ENCODE measurements at regions not wholly inside any gene's neighbourhood (a gene's known extent, or its start where the extent isn't known, plus 50 kb on each side); places are given as distances from the start of the nearest gene placed in this dataset.

DNA sequence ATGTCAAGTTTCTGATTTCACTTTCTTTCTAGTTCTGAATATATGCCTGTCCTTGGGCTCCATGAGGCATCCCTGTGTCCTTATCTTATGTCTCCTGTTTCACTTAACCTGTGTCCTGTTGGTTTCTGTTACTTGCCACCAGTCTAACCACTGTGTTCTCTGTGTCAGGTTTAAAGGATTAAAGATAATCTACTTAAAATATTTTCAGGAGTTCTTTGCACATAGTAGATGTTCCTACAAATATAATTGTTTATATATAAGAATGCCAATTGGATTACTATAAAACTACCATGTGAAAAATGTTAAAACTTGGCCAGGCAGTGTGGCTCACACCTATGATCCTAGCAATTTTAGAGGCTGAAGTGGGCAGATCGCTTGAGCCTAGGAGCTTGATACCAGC lies 406.4 kb downstream of the CCER1 start:
- ChIA-PET POLR2A (no interaction called here), CTCF (no interaction called here), SMC1A (ENCODE audit: uncharacterized antibody, unreplicated experiment) (no interaction called here), RAD21 (ENCODE audit: unreplicated experiment) (interaction anchor here (0.6 kb wide), 1 partner anchor 264 kb away, joined by 3 read pairs; no protein-coding TSS in a partner anchor)
- Histone ChIP-seq H3K36me3 (ENCODE audit: control insufficient read depth in 2 of 2, insufficient read depth in 2 of 2, low read length in 1 of 2) (no peaks in the 10 kb centered on the region), H2AFZ (ENCODE audit: control insufficient read depth, low read depth, low read length) (no peak overlapping the region), H3K79me2 (ENCODE audit: control insufficient read depth, insufficient read depth, low read length) (no peaks in the 10 kb centered on the region), H3K27me3 (replicated peaks in 1 of 2; ENCODE audit: control insufficient read depth in 2 of 2, insufficient read depth in 2 of 2, low read length in 1 of 2) (no peaks in the 10 kb centered on the region), H3K4me1 (ENCODE audit: control insufficient read depth, insufficient read depth, low read length) (no peaks in the 10 kb centered on the region), H3K27ac (ENCODE audit: control insufficient read depth, insufficient read depth) (no peak overlapping the region), H3K9ac (ENCODE audit: control insufficient read depth, insufficient read depth, low read length) (no peak overlapping the region), H3K4me3 (no peak overlapping the region), H3K4me2 (ENCODE audit: control insufficient read depth, insufficient read depth) (no peak overlapping the region), H3K9me3 (replicated peaks; ENCODE audit: control insufficient read depth, insufficient read depth, low read length) (no peaks in the 10 kb centered on the region), H4K20me1 (ENCODE audit: control insufficient read depth, insufficient read depth) (no peaks in the 10 kb centered on the region)
- intact Hi-C loops (cut with micrococcal nuclease; ENCODE audit: unreplicated experiment) (no loop called here), in situ Hi-C loops (cut with MboI) (no loop called here)
- DNase-seq (ENCODE audit: low read depth, low spot score) (no peak), FAIRE-seq (no peak), ATAC-seq (no peak)
- WGBS (ENCODE audit: insufficient coverage, insufficient replicate concordance, low lambda C conversion rate, missing lambda C conversion rate) = 56% methylated on average over 1 of the region's 1 CpG
- TF ChIP-seq SMARCA5 (IDR thresholded peaks at IDR 0.05) (no peak), POLR2AphosphoS2 (IDR thresholded peaks at IDR 0.05; ENCODE audit: low read depth, low read length) (no peak), TBL1XR1 (IDR thresholded peaks at IDR 0.05; ENCODE audit: low read depth, low read length) (no peak), BRCA1 (IDR thresholded peaks at IDR 0.05; ENCODE audit: low read depth, low read length) (no peak), NR2F1 (conservative IDR thresholded peaks at IDR 0.05) (no peak), KLF5 (IDR thresholded peaks at IDR 0.05; ENCODE audit: partially characterized antibody) (no peak)
- TF ChIP-seq, protein P1, sequence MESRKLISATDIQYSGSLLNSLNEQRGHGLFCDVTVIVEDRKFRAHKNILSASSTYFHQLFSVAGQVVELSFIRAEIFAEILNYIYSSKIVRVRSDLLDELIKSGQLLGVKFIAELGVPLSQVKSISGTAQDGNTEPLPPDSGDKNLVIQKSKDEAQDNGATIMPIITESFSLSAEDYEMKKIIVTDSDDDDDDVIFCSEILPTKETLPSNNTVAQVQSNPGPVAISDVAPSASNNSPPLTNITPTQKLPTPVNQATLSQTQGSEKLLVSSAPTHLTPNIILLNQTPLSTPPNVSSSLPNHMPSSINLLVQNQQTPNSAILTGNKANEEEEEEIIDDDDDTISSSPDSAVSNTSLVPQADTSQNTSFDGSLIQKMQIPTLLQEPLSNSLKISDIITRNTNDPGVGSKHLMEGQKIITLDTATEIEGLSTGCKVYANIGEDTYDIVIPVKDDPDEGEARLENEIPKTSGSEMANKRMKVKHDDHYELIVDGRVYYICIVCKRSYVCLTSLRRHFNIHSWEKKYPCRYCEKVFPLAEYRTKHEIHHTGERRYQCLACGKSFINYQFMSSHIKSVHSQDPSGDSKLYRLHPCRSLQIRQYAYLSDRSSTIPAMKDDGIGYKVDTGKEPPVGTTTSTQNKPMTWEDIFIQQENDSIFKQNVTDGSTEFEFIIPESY (IDR thresholded peaks at IDR 0.05) = no peak
- TF ChIP-seq, protein P2, sequence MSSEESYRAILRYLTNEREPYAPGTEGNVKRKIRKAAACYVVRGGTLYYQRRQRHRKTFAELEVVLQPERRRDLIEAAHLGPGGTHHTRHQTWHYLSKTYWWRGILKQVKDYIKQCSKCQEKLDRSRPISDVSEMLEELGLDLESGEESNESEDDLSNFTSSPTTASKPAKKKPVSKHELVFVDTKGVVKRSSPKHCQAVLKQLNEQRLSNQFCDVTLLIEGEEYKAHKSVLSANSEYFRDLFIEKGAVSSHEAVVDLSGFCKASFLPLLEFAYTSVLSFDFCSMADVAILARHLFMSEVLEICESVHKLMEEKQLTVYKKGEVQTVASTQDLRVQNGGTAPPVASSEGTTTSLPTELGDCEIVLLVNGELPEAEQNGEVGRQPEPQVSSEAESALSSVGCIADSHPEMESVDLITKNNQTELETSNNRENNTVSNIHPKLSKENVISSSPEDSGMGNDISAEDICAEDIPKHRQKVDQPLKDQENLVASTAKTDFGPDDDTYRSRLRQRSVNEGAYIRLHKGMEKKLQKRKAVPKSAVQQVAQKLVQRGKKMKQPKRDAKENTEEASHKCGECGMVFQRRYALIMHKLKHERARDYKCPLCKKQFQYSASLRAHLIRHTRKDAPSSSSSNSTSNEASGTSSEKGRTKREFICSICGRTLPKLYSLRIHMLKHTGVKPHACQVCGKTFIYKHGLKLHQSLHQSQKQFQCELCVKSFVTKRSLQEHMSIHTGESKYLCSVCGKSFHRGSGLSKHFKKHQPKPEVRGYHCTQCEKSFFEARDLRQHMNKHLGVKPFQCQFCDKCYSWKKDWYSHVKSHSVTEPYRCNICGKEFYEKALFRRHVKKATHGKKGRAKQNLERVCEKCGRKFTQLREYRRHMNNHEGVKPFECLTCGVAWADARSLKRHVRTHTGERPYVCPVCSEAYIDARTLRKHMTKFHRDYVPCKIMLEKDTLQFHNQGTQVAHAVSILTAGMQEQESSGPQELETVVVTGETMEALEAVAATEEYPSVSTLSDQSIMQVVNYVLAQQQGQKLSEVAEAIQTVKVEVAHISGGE (CRISPR knock-in tag; IDR thresholded peaks at IDR 0.05) = no peak
- TF ChIP-seq, protein P3, sequence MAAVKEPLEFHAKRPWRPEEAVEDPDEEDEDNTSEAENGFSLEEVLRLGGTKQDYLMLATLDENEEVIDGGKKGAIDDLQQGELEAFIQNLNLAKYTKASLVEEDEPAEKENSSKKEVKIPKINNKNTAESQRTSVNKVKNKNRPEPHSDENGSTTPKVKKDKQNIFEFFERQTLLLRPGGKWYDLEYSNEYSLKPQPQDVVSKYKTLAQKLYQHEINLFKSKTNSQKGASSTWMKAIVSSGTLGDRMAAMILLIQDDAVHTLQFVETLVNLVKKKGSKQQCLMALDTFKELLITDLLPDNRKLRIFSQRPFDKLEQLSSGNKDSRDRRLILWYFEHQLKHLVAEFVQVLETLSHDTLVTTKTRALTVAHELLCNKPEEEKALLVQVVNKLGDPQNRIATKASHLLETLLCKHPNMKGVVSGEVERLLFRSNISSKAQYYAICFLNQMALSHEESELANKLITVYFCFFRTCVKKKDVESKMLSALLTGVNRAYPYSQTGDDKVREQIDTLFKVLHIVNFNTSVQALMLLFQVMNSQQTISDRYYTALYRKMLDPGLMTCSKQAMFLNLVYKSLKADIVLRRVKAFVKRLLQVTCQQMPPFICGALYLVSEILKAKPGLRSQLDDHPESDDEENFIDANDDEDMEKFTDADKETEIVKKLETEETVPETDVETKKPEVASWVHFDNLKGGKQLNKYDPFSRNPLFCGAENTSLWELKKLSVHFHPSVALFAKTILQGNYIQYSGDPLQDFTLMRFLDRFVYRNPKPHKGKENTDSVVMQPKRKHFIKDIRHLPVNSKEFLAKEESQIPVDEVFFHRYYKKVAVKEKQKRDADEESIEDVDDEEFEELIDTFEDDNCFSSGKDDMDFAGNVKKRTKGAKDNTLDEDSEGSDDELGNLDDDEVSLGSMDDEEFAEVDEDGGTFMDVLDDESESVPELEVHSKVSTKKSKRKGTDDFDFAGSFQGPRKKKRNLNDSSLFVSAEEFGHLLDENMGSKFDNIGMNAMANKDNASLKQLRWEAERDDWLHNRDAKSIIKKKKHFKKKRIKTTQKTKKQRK (IDR thresholded peaks at IDR 0.05; ENCODE audit: low read depth, low read length) = no peak
- BruUV-seq (replicated peaks) = no TSS peak

Measured in GM12878 (cell line).